Epidermal melanocyte (primary cell): ENCODE measurements at regions not wholly inside any gene's neighbourhood (a gene's known extent, or its start where the extent isn't known, plus 50 kb on each side); places are given as distances from the start of the nearest gene placed in this dataset.

Experiments used
- DNase-seq: peaks from one replicate; pipeline ENCODE4 v3.0.0; 2011; ENCODE audit warnings: low spot score; ENCODE audit not compliant: insufficient read length

DNA sequence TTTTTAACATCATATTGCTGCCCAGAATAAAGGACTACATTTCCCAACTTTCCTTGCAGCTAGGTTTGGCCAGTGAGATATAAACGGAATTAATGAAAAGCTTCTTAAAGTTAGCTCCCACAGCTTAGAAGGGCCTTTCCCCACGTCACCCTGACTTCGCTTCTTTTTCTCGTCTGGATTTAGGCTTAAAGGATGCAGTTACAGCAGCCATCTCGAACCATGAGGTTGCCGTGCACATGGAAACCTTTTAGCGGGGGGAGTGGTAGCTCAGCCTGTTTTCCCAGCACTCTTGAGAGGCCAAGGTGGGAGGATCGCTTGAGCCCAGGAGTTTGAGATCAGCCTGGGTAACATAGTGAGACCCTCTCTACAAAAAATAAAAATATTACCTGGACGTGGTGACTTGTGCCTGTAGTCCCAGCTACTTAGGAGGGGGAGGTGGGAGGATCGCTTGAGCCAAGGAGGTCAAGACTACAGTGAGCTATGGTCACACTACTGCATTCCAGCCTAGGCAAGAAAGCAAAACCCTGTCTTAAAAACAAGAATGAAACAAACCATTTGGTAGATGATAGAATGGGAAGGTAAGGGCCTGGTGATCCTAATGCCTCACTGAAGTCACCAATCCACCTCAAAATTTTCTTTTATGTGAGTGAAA is 64.3 kb upstream of the C1GALT1 start:
- no peak for DNase-seq

DNA sequence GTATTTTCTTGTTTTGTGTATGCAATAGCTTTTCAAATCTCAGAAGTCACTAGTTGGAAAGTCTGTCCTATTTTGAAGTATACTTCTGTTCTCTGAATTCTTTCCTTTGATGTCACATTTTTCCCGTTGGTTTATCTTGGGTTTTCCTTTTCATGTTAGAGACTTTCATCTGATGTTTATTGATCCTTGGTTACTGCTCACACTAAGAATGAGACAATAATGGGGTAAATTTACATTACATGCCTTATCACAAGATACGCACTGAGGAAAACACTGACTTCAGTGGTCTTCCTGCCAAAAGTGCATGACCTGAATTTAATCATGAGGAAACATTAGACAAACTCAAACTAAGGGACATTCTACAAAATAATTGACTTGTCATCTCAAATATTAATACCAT is 63.5 kb upstream of the C1GALT1 start:
- DNase-seq = no peak

DNA sequence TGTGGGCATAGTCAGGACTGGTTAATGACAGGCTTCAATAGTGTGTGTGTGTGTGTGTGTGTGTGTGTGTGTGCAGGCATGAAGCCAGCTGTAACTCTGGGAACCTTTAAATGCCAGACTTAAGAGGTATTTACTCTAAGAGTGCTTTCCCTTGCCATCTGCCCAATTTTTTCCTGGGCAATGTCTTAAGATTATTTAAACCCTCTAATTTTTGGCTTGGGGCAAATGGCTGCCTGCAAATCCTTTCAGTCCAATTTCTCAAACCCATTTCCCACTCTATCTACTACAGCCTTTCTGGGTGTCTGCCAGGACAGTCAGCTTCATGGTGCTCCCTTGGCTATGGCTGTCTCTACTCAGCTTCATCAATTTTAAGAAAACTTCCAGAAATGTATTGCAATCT is 62.6 kb upstream of the C1GALT1 start:
- DNase-seq = no peak

DNA sequence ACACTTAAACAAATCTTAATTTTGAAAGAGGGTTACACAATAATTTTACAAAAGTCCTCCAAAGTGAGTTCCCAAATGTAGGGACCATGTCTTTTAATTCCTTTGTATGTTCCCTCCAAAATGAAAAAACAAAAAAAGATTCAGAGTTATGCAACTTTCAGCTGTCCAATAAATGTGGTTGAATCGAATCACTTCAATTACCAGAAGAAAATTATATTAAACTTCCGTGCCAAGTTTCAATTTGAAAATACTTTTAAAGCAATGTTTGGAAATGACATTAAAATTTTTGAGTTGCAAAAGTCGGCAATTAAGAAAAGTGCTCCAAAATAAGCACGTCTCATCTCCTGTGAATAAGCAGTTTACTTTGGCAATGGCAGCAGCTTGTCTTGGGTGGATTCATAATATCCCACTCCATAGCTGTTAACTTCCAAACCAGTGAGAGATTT is 60.3 kb upstream of the C1GALT1 start:
- DNase-seq = no peak

DNA sequence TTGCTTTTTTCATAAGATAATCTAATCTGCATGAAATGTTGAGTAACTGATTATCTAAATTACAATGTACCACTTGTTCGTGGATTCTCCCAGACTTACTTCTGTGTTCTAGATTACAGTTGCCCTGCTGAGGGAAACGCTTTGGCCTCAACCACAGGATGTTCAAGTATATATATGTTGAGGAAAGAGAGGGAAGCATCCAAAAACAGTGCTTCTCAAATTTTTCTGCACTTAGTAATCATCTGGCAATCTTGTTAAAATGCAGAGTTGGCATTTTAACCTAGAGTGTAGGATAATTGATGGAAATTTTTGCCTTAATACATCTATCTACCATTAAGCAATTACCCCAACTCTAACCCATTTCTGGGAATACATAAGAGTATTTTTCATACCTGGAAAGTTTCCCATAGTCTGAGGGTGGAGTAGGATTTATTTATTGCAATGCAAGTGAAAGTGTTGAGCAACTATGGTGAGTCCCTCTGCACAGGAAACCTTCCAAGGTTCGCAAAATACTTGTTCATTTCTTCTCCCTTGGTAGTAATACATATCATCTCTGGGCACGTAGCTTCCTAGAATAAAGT is 59.6 kb upstream of the C1GALT1 start:
- DNase-seq = no peak

DNA sequence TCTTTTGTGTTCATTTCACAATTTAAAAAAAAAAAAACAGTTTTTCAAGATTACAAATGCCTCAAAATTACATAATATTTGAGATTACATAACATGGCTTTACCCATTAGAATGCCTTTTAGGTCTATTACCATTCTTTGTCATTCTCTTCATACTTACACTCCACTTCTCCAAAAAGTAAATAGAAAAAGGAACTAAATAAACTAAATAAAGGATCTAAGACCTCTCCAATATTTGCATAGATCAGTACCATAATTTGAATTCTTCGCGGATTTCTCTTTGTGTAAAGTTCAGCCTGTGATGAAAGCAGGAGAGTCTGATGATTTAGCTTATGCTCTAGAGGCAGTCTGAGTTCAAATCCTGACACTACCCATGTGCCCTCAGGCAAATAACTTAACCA is 56.4 kb upstream of the C1GALT1 start:
- no peak for DNase-seq

DNA sequence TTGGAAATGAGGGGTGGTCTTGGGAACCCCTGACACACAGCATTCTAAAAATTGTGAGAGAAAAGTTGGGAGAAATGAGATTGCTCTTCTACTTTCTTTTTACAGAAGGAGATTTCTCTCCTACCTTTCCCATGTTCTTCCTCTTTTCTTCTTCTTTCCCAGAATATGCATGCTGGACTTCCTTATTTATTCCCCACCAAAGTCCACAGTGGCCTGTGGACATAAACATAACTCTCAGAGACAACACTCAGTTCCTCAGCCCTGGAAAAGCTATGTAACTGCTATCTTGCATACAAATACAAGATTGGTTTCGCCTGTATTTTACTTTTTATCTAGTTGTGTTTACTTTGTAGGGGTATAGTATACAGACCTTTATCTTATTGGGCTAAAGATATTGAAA is 54.6 kb upstream of the C1GALT1 start:
- no peak for DNase-seq

DNA sequence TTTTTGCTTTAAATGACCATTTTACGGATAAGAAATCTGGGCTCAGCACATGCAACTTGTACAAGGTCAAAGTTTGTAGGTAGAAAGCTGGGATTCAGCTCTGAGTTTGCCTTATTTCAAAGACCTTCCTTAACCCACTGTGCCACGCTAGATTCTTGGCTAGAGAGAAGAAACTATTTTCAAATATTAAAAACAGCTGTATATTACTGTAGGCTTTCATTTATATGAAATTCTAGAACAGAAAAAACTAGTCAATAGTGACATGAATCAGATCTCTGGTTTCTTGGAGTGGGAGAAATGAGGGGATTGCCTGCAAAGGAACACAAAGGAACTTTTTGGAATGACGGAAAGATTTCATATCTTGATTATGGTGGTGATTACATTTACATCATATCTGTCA is 53.0 kb upstream of the C1GALT1 start:
- DNase-seq = no peak

DNA sequence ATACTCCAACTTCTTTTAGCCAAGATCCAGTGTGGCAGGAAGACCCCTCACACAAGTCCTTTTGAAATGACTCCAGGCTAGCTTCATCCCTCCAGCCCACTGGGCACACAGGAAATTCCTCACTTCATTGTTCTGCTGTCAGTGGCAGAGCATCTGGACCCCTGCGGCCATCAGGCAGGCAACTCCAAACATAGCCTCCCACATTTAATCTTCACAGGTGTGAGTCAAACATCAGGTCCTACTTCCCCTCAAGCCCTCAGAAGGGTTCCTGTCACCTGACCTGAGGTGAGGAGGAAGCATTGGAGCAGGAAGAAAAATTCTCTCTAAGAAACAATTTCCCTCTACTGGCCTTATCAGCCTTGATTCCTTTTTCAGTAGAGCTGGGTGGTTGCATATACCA is 51.1 kb upstream of the C1GALT1 start:
- no peak for DNase-seq
